IMR-90 (cell line): ENCODE measurements at regions not wholly inside any gene's neighbourhood (a gene's known extent, or its start where the extent isn't known, plus 50 kb on each side); places are given as distances from the start of the nearest gene placed in this dataset.

Experiments
- ATAC-seq: fragments of 200-7000 bp; cut with Tn5 transposase; 2 replicates; pipeline ENCODE4 v1.9.1; 2020; ENCODE audit warnings: low read depth, mild to moderate bottlenecking, moderate library complexity
- BruUV-seq: library from RNA; stranded (reverse); fragments of 400-500 nt; replicated peaks from 2 replicates; lab custom pipeline; 2021; lab: Mats Ljungman, UMichigan
- CTCF ChIA-PET: fragments of 300-600 bp; formaldehyde crosslinking; extraction: SDS; loops from one replicate; lab custom pipeline; 2021; ENCODE audit warnings: antibody characterized with exemption; lab: Yijun Ruan, JAX
- POLR2A ChIA-PET: fragments of 300-600 bp; sonication (Branson Sonifier 250); formaldehyde crosslinking; loops from one replicate; lab custom pipeline; 2022; ENCODE audit warnings: antibody characterized with exemption; ENCODE audit not compliant: unreplicated experiment; lab: Charles Lee
- DNase-seq: peaks from one replicate; pipeline ENCODE4 v3.0.0; 2013
- H2AFZ ChIP-seq: replicated peaks from 2 replicates; pipeline ENCODE3; 2013; ENCODE audit warnings: low read length, mild to moderate bottlenecking; ENCODE audit not compliant: poor library complexity
- H2AK5ac ChIP-seq: 2 replicates; pipeline ENCODE4 v1.6.1; 2013; ENCODE audit warnings: low read depth, low read length, inconsistent platforms
- H2AK9ac ChIP-seq: replicated peaks from 2 replicates; pipeline ENCODE3; 2013; ENCODE audit warnings: mild to moderate bottlenecking, low read depth, low read length, moderate library complexity; ENCODE audit not compliant: poor library complexity
- H2BK120ac ChIP-seq: 2 replicates; pipeline ENCODE4 v1.6.1; 2013; ENCODE audit warnings: low read depth, low read length, inconsistent platforms
- H2BK15ac ChIP-seq: 3 replicates; pipeline ENCODE4 v1.6.1; 2013; ENCODE audit warnings: low read depth, low read length, inconsistent platforms
- H2BK20ac ChIP-seq: 2 replicates; pipeline ENCODE4 v1.6.1; 2013; ENCODE audit warnings: low read depth, mild to moderate bottlenecking, inconsistent platforms, low read length, moderate library complexity
- H2BK5ac ChIP-seq: 2 replicates; pipeline ENCODE4 v1.6.1; 2013; ENCODE audit warnings: mild to moderate bottlenecking, low read depth, low read length, inconsistent platforms; ENCODE audit not compliant: poor library complexity, severe bottlenecking
- H3K14ac ChIP-seq: replicated peaks from 2 replicates; pipeline ENCODE4 v1.6.1; 2013; ENCODE audit warnings: low read depth, low read length, inconsistent platforms
- H3K18ac ChIP-seq: 2 replicates; pipeline ENCODE4 v1.6.1; 2013; ENCODE audit warnings: low read depth, low read length, control low read depth
- H3K23ac ChIP-seq: 2 replicates; pipeline ENCODE4 v1.6.1; 2013; ENCODE audit warnings: low read depth, low read length, inconsistent platforms
- H3K27ac ChIP-seq: 2 replicates; pipeline ENCODE4 v1.5.1; 2013; ENCODE audit warnings: mild to moderate bottlenecking, control low read depth, low read length; ENCODE audit not compliant: insufficient read depth
- H3K27me3 ChIP-seq: 2 replicates; pipeline ENCODE4 v1.6.1; 2013; ENCODE audit warnings: low read length; ENCODE audit not compliant: control insufficient read depth, insufficient read depth
- H3K36me3 ChIP-seq: 2 replicates; pipeline ENCODE4 v1.6.1; 2013; ENCODE audit warnings: low read length, mixed read lengths; ENCODE audit not compliant: control insufficient read depth, insufficient read depth
- H3K4ac ChIP-seq: 2 replicates; pipeline ENCODE4 v1.6.1; 2013; ENCODE audit warnings: low read depth, low read length, inconsistent platforms
- H3K4me1 ChIP-seq: 2 replicates; pipeline ENCODE4 v1.6.1; 2013; ENCODE audit warnings: low read length, mixed read lengths; ENCODE audit not compliant: control insufficient read depth, insufficient read depth
- H3K4me2 ChIP-seq: 2 replicates; pipeline ENCODE4 v1.6.1; 2013; ENCODE audit warnings: low read depth, mild to moderate bottlenecking, control low read depth, low read length, moderate library complexity
- H3K4me3 ChIP-seq: 2 replicates; pipeline ENCODE4 v1.5.1; 2013; ENCODE audit warnings: low read depth, mild to moderate bottlenecking, control low read depth, low read length, moderate library complexity; ENCODE audit not compliant: insufficient read depth
- H3K56ac ChIP-seq: 2 replicates; pipeline ENCODE4 v1.6.1; 2013; ENCODE audit warnings: low read length, inconsistent platforms; ENCODE audit not compliant: insufficient read depth; ENCODE audit errors: extremely low read depth
- H3K79me1 ChIP-seq, 2 experiments: 2 replicates each; pipeline ENCODE4 v1.6.1; 2013; ENCODE audit warnings: low read length in 2 of 2, inconsistent platforms in 1 of 2, low read depth in 1 of 2
- H3K9ac ChIP-seq: 2 replicates; pipeline ENCODE4 v1.6.1; 2013; ENCODE audit warnings: low read depth, low read length, control low read depth
- H3K9me1 ChIP-seq: 2 replicates; pipeline ENCODE4 v1.6.1; 2013; ENCODE audit warnings: low read length, inconsistent platforms; ENCODE audit not compliant: insufficient read depth
- H3K9me3 ChIP-seq: 2 replicates; pipeline ENCODE4 v1.6.1; 2013; ENCODE audit warnings: low read length; ENCODE audit not compliant: control insufficient read depth, insufficient read depth
- H4K20me1 ChIP-seq: 2 replicates; pipeline ENCODE4 v1.6.1; 2013; ENCODE audit warnings: low read length, inconsistent platforms; ENCODE audit not compliant: insufficient read depth
- H4K5ac ChIP-seq: 2 replicates; pipeline ENCODE4 v1.6.1; 2013; ENCODE audit warnings: mild to moderate bottlenecking, low read depth, low read length, control low read depth
- H4K8ac ChIP-seq, 2 experiments: 2 replicates each; pipeline ENCODE4 v1.6.1; 2013; ENCODE audit warnings: low read depth in 2 of 2, low read length in 2 of 2, control low read depth in 1 of 2, inconsistent platforms in 1 of 2
- H4K91ac ChIP-seq: 2 replicates; pipeline ENCODE4 v1.6.1; 2013; ENCODE audit warnings: low read depth, low read length, inconsistent platforms; ENCODE audit not compliant: insufficient read depth
- CTCF ChIP-seq: conservative IDR thresholded peaks from 2 replicates; pipeline ENCODE4 v1.5.1; 2012; ENCODE audit warnings: mild to moderate bottlenecking, low read depth, low read length, improper control_type of control experiment
- MAFK ChIP-seq: IDR thresholded peaks from 2 replicates; pipeline ENCODE4 v1.6.1; 2012; ENCODE audit warnings: low read depth, low read length, improper control_type of control experiment
- NFE2L2 ChIP-seq: fragments of 150-350 bp; IDR thresholded peaks from 2 replicates; pipeline ENCODE4 v1.6.1; 2016; ENCODE audit warnings: low read depth, mild to moderate bottlenecking, low read length
- POLR2A ChIP-seq: IDR thresholded peaks from 2 replicates; pipeline ENCODE4 v1.6.1; 2012; ENCODE audit warnings: mild to moderate bottlenecking, low read depth, low read length
- SMC3 ChIP-seq: fragments of 150-350 bp; IDR thresholded peaks from 2 replicates; pipeline ENCODE4 v1.6.1; 2016; ENCODE audit warnings: low read depth, mild to moderate bottlenecking, antibody characterized with exemption, low read length, moderate library complexity
- WGBS, 2 experiments: methylation state at CpG; one replicate each; pipeline versions ENCODE4 v1.1.5 to v1.1.7; 2013; ENCODE audit warnings: missing lambda C conversion rate in 2 of 2; ENCODE audit not compliant: insufficient read length in 1 of 2; ENCODE audit errors: extremely low coverage in 2 of 2; 5-methylcytosine and 5-hydroxymethylcytosine counted together
- dilution Hi-C: fragments of 300-500 bp; cut with HindIII; formaldehyde crosslinking; loops from one replicate; pipeline ENCODE4 v1.14.3; 2018; ENCODE audit warnings: low sequenced_read_pairs; ENCODE audit not compliant: unreplicated experiment
- in situ Hi-C: fragments of 300-500 bp; cut with MboI; formaldehyde crosslinking; loops from 3 replicates; pipeline ENCODE4 v1.14.3; 2019; ENCODE audit warnings: low sequenced_read_pairs, inconsistent platforms, mixed read lengths
- intact Hi-C: fragments of 100-400 bp; cut with micrococcal nuclease; formaldehyde crosslinking; loops from 2 replicates; pipeline ENCODE4 v1.10.0; 2022

- H2BK15ac ChIP-seq = no peak overlapping the region
- BruUV-seq = no TSS peak
- H3K4me2 ChIP-seq = no peak overlapping the region
- no peak overlapping the region for H2BK20ac ChIP-seq
- intact Hi-C loops (no loop called here), in situ Hi-C loops (no loop called here), dilution Hi-C loops (no loop called here)
- no peaks in the 10 kb centered on the region for H3K27me3 ChIP-seq
- ATAC-seq (no peak), DNase-seq (no peak)
- no peak overlapping the region for H4K5ac ChIP-seq
- H3K4me1 ChIP-seq = no peaks in the 10 kb centered on the region
- no peak overlapping the region for H3K14ac ChIP-seq
- H3K9me1 ChIP-seq = no peaks in the 10 kb centered on the region
- no peak overlapping the region for H3K9ac ChIP-seq
- TF ChIP-seq CTCF (no peak), POLR2A (no peak), SMC3 (no peak), NFE2L2 (no peak), MAFK (no peak)
- no peak overlapping the region for H2BK120ac ChIP-seq
- H3K27ac ChIP-seq = no peak overlapping the region
- peaks cover 2% of the 10 kb centered on the region; the same call in 1 of the 2 replicates for H3K9me3 ChIP-seq
- no peak overlapping the region for H2BK5ac ChIP-seq
- no peaks in the 10 kb centered on the region for H4K20me1 ChIP-seq
- POLR2A ChIA-PET = no interaction called here
- H3K79me1 ChIP-seq = no peaks in the 10 kb centered on the region
- no peak overlapping the region for H4K8ac ChIP-seq
- no peak overlapping the region for H3K4me3 ChIP-seq
- H2AFZ ChIP-seq = no peak overlapping the region
- H3K23ac ChIP-seq = no peak overlapping the region
- no peak overlapping the region for H2AK5ac ChIP-seq
- no peak overlapping the region for H3K18ac ChIP-seq
- no peak overlapping the region for H3K4ac ChIP-seq
- no CpG with 5 or more reads among the region's 6 CpGs for WGBS, 2 experiments
- H4K91ac ChIP-seq = no peak overlapping the region
- H3K36me3 ChIP-seq = no peaks in the 10 kb centered on the region
- no peak overlapping the region for H2AK9ac ChIP-seq
- CTCF ChIA-PET = no interaction called here
- H3K56ac ChIP-seq = no peak overlapping the region
Observed at GRCh38 chr5:85159395-85159794, 774.7 kb upstream of the EDIL3 start.
